Activated CD4-positive, alpha-beta T cell treated with anti-CD3 and anti-CD28 coated beads, Interleukin-2, amount 50 U/mL, for 24 hours (primary cell): ENCODE measurements at regions not wholly inside any gene's neighbourhood (a gene's known extent, or its start where the extent isn't known, plus 50 kb on each side); places are given as distances from the start of the nearest gene placed in this dataset.

Source experiments
- DNase-seq, 2 donors: peaks; one replicate each; pipeline ENCODE4 v3.0.0-alpha.2; 2020; ENCODE audit warnings: low read depth in 1 of 2, low spot score in 1 of 2

- DNase-seq: no peak
Observed at GRCh38 chr14:44029933-44030332, 477.1 kb downstream of the FSCB start.

DNA sequence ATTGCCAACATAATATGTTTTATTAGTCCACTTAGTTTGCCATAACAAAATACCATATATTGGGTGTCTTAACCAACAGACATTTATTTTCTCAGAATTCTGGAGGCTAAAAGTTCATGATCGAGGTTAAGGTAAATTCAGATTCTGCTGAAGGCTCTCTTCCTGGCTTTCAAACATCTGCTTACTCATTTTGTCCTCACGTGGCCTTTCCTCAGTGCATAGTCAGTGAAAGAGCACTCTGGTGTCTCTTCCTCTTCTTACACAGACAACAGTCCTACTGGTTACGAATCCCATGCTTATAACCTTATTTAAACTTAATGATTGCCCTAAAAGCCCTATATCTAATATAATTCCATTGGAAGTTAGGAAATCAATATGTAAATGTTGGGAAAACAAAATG, 479.7 kb downstream of the FSCB start:
- DNase-seq: no peak

DNA sequence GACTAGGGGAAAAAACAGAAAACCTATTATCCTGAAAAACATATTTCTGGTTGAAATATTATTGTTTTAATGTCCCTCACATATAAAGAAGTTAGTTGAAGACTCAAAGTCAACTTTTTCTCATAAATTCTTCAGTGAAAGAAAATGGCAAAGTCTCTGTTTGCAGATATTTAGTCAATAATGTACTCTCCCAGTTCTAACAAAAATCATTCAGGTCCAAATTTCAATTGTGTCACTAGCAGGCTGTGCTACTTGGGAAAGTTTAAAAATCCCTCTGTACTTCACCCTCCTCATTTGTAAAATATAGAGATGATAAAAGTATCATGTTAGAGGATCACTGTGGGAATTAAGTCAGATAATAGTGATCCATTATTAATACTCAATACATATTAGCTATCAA, 496.5 kb downstream of the FSCB start:
- DNase-seq: no peak

DNA sequence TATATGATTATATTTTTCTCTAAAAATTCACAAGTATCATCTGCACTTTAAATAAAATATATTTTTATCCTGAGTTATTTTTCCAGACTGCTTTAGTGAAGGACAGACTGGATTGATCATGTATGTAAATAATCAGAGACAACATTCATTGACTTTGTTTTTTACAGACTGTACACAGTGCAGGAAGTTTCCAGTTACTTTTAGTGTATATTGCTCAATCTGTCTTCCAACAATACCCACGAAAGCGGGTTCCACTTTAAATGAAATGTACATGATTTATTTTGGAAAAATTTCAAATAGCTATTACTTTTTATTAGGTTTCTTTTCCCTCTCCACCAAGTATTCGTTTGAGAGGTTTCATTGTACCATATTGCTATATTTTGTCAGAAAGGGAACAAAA, 497.0 kb downstream of the FSCB start:
- DNase-seq: no peak

DNA sequence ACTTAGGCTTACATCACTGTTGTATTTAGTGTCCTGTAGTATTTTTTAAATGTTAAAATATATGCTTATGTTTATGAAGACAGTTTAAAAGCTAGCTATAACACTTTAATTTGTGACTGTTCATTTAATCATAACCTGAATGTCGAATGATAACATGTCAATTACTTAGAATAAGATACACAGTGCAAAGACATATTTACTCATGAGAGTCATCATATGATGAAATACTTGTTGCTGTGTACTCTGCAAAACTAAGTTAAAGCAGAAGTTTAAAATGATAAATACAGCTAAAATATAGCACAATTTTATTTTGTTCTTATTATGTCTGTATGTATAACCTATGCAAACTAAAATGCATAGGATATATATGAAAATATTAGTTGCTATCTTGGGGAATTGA, 497.4 kb downstream of the FSCB start:
- no peak for DNase-seq

DNA sequence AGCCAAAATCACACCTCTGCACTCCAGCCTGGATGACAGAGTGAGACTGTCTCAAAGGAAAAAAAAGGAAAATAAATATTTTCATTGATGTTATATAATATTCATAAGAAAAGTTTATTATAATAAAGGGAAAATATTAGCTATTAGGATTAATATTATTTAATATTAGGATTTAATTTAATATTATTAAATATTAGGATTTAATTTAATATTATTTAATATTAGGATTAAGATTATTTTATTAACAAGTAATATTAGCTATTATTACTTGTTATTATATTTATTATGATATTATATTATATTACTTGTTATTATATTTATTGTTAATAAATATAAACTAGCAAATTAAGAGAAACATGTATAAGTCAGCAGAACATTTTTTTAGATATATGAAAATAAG, 518.1 kb downstream of the FSCB start:
- no peak for DNase-seq

DNA sequence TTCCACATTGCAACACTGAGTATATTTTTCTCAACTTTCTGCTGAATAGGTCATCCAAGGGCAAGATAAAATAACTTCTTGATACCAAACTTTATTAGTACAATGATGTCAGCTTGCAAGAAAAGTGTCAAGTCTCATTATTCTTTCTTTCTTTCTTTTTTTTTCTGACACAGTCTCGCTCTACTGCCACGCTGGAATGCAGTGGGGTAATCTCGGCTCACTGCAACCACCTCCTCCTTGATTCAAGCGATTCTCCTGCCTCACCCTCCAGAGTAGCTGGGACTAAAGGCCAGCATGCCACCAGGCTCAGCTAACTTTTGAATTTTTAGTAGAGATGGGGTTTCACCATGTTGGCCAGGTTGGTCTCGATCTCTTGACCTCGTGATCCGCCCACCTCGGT, 523.4 kb downstream of the FSCB start:
- no peak for DNase-seq

DNA sequence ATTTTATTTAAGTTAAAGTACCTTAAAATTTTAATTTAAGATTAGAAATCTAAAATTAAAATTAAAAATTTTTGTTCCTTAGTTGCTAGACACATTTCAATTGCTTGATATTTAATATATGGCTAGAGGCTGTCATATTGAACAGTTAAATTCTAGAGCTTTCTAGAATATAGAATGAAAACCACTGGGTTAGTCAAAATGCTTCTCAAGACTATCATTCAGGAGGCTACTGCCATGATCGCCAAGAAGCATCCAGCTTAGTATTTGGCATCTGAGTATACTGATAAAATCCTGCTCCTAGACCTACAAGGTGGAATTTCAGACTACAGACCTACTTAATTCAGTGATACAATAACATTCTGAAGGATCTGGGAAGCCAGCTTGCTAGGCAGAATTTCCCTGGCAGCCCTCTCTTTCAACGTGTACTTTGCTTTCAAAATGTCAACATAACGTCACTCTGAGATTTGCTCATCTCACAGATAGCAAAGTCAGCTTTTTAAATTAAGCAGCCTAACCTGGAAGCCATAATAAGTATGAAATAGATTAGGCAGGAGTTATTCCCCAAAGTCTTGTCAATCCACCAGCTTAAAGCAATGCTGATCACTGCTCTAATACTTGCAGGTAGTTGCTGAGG, 525.8 kb downstream of the FSCB start:
- no peak for DNase-seq

DNA sequence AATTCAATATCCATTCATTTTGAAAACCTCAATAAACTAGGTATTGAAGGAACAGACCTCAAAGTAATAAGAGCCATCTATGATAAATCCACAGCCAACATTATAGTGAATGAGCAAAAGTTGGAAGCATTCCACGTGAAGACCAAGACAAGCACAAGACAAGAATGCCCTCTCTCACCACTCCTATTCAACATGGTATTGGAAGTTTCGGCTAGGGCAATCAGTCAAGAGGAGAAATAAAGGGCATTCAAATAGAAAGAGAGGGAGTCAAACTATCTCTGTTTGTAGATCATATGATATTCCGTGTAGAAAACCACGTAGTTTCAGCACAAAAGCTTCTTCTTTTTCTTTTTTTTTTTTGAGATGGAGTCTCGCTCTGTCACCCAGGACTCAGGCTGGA, 550.3 kb downstream of the FSCB start:
- DNase-seq: no peak

DNA sequence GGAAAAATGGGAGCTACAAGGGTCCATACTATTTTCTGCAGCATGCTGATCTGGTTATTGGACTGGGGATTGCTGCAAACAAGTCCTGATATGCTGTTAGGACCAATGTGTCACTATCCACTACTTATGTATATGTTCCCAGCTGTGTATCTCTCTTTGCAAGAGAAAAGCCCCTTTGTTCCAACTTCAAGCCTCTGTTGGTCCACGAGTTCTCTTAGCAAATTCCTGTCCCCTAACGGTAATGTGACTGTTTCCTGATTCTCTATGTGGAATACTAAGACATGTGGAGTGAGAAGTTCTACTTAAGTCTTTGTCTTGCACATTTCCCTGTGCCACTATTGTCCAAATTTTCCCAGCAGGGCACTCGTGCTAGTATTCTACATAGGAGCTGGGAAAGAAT, 557.7 kb downstream of the FSCB start:
- DNase-seq: no peak

DNA sequence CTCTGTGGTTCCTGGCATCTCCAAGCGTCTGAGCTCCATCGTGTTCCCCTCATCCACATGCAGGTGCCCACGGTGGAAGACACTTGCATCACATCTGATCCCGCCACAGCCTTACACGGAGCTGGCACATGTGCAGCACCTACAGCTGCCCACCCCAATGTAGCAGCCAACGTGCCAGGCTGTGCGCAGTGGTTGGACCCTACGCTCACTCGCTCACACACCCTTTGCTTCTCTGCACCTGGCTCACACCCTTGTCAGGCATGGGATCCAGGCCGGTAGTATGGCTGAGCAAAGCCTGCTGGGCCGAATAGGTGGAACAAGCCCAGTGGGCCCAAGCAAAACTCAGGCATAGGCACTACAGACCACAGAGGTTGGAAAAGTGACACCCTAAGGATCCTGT, 567.2 kb downstream of the FSCB start:
- no peak for DNase-seq

DNA sequence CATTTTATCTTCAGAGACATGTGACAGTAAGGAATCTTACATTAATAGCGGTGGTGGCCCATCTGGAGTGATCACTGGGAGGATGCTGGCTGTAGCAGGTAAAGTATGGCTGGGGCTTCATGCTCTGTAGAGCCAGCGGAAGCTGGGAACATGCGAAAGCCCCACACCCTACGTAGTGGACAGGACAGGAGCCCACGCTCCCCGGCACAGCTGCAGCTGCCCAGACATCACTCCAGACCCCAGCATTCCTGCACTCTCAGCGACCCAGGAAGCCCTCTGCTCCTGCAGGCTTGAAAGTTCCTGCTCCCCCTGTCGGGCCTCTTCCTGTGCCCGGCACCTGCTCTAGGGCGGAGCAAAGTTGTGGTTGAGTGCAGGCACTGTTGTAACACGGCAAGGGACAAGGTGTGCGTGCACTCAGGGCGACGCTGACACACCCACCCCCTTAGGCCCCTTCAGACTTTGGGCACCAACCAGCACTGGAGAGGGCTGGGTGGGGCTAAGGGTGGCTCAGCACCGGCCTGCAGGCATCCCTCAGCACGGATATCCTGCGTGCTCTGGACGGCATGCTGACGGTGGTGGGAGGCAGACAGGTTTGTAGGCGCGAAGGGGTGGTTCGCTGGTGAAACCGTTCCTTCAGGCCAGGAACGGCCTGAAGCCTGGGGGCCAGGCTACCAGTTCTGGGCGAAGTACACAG, 568.3 kb downstream of the FSCB start:
- no peak for DNase-seq

DNA sequence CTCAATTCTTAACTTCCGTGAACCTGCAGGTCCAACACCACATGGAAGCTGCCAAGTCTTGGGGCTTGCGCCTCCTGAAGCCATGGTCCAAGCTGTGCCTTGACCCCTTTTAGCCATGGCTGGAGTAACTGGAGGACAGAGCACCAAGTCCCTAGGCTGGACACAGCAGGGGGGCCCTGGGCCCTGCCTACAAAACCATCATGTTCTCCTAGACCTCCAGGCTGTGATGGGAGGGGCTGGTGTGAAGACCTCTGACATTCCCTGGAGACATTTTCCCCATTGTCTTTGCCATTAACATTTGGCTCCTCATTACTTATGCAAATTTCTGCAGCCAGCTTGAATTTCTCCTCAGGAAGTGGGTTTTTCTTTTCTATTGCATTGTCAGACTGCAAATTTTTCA, 570.1 kb downstream of the FSCB start:
- no peak for DNase-seq

DNA sequence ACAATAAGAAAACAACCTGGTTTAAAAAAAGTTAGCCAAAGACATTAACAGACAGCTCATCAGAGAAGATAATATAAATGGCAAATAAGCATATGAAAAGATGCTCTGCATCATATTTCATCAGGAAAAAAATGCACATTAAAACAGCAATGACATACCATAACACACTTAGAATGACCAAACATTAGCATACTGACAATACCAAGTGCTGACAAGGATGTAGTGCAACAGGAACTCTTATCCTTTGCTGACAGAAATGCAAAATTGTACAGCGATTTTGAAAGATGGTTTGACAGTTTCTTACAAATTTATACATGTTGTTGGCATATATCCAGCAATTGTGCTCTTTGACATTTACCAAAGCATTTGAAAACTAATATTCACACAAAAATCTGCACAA, 573.0 kb downstream of the FSCB start:
- DNase-seq: no peak

GRCh38 chr14:43914041-43914693, 592.9 kb downstream of the FSCB start:
- DNase-seq: no peak

DNA sequence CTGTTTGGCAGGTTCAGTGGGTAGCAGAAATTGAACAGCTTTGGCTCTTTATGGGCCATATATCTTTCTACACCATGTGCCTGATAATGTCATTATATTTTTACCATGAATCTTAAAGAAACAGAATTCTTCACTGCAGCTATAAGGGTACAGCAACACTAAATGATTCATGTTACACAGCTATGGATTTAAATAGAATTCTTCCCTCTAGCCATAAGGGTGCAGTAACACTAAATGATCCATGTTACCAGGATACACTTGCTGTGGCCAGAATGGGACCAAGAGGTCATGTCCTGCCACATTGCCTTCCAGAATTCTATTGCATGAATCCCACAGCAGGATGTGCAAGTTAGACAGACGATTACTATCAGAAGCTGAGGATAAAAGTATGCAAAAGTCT, 603.9 kb downstream of the FSCB start:
- no peak for DNase-seq

DNA sequence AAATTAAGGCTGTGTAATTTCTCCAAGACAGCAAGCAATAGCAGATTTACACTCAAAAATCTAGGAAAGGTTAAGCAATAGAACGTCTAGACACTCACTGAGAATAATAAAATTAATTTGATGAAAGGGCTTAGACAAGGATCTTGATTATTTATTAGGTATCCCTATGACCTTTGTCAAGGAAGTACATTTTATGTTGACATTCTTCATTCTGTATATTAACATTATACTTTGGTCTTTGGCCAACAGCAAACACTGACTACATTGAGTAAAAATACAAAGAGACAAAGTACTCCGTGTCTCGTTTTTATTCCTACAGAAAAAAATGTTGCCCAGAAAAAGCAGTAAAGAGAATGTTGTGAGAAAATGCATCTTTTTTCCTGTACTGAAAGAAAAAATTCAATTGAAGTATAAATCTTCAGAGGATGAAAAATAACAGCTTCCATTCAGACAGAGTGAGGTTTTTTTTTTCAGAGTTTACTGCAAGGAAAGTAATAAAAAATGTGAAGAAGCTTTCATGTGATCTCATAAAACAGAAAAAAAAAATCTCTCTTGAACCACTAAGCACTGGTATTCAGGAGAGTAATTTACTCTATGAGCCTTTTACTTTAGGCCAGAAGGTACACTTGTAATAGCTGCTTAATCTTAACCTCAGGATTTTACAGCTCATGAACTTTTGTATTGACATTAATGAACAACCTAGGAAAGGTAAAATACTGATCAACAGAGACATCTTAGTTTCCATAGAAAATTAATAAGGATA, 605.0 kb downstream of the FSCB start:
- no peak for DNase-seq

GRCh38 chr14:43900173-43900655, 606.9 kb downstream of the FSCB start:
- no peak for DNase-seq

GRCh38 chr14:43898687-43899086, 608.4 kb downstream of the FSCB start:
- DNase-seq: no peak

DNA sequence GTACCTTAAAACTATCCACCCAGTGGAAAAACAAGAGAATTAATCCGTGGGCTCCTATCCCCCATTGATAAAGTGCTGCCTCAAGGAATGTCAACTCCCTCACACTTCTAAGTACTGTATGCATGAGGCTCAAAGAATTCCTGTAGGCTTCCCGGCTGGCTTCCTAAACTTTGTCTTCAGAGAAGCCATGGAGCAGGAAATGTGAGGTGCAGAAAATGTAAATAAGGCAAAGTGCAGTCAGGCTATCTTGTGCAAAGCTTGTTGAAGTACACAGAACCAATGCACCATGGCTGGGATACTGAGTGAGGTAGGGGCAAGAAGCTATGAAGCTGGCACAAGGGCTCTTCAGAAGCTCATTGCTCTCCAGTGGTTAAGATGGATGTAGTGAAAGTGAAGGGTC, 611.0 kb downstream of the FSCB start:
- DNase-seq: no peak

DNA sequence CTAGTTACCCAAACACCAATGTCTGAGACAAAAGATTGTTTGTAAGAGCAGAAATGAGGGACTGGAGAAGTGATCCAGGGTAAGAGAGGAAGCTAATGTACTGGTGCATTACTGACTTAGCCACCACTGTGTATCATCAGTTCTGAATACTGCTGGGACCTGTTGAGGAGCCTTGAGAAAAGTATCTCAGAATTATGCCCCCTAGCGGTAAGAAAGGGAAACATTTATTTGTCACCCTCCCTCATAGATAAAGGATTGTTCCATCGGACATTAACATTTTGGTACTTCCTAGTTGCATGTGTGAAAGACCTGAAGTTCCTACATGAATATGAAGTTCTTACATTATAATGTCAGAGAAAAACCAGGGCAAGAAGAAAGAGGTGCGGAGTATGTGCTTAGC, 612.5 kb downstream of the FSCB start:
- DNase-seq: no peak

GRCh38 chr14:43887523-43887922, 619.6 kb downstream of the FSCB start:
- DNase-seq: no peak
